ENCODE measurements at regions not wholly inside any gene's neighbourhood (a gene's known extent, or its start where the extent isn't known, plus 50 kb on each side); places are given as distances from the start of the nearest gene placed in this dataset.
"Not testable (repeated sequence)": the region's sequence is repeated elsewhere in the genome, so short reads cannot be mapped to it uniquely, and the experiment has no call there.

GRCh38 chr11:112310848-112311247 lies 50.2 kb upstream of the PLET1 start:
- no peak for DNase-seq

DNA sequence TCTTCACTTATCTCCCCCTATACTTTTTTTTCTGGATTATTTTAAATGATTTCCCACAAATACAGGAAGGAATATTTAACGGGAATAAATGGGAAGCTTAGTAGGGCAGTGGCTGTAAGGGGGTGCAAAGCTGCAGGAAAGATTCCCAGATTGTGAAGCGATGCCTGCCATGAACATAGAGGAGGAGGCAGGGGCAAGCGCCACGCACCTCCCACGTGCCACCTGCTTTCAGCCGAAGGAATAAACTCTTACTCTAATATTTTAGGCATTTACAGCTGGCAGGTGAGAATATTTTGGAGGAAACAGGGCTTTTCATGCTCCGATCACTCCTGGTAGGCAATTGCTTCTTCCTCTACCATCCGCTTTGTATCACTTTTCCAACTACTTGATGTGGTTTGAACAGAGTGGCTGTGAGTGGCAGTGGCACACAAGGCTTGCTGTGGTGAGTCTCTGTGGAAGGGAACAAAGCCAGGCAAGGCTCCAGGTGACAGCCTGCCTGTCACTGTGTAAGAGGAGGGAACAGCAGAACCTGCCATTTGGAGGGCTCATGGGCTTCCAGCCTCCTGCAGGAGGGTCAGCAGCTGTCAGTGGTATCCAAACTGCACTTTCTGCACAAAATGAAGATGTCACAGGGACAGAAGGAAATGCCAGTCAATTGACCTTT lies 54.5 kb upstream of the PLET1 start:
- DNase-seq = no peak

- DNase-seq = no peak
These were observed 55.4 kb upstream of the PLET1 start for GRCh38 chr11:112315861-112316739.

GRCh38 chr11:112316971-112317370 lies 56.3 kb upstream of the PLET1 start:
- DNase-seq = no peak

GRCh38 chr11:112318184-112318591 lies 57.5 kb upstream of the PLET1 start:
- DNase-seq = no peak

DNA sequence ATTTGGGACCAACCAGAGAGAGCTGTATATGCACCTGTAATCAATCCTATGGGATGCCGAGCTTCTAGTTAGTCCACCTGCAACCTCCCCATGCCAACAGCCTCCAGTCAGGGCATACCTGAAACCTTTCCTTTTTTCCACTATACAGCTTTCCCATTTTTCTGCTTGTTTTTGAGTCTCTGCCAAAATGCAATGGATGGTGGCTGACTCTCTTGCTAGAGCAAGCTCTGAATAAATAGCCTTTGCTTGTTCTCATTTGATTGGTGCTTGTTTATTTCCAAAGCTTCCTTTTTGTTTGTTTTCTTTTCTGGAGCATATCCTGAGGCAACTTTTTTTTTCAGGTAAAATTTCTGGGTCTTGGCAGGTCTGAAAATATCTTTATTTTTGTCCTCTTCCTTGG lies 58.0 kb upstream of the PLET1 start:
- DNase-seq = no peak

DNA sequence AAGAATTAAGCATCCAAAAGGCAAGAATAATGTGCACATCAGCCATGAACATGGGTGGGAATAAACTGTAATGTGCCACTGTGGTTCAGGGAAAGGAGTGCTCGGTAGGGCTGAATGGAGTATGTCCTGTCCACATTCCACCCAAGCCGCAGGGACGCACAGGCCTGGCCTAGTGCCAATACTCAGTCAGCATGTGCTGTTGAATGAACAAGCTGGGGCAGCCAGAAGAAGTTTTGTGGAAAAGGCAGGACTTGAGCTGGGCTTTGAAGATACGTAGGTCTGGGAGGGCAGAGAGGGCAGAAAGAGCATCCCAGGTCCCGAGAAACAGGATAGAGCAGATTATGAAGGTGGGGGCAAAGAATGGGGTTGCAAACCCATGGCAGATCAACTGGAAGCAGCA lies 60.0 kb upstream of the PLET1 start:
- DNase-seq = no peak

DNA sequence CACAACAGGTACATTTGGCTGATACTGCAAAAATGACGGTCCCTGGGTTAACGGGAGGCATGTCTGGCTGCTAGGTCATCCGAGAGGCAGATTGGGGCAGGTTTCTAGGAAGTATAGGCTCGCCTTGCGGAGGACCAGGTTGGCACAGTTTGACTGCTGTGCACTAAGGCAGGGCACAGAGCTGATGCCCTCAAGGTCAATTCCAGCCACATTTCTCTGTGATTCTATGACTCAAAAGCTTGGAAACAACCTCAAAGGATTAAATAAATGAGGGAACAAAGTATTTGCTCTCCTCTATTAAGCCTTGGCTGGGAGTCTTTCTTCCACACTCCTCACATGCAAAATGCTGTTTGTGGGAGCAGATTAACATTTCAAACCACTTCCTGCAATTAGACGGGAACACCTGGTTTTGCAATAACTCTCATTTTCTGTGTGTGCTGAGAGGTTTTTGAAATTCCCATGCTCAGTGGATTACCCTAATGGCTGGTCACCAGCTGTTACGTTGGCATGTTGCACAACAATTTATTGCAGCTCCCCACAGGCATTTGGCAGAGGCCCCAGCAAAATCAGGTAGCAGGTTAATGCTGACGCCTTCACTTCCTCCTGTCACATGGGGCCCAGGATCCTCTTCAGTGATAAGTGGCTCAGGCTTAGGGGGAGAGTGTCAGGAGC lies 61.0 kb upstream of the PLET1 start:
- no peak for DNase-seq

- no peak for DNase-seq
These were observed 61.6 kb upstream of the PLET1 start for GRCh38 chr11:112322173-112322790.

- DNase-seq = no peak
These were observed 73.7 kb upstream of the PLET1 start for GRCh38 chr11:112334381-112334780.

- DNase-seq = no peak
These were observed 75.8 kb upstream of the PLET1 start for GRCh38 chr11:112336356-112336886.

GRCh38 chr11:112339566-112339965 lies 78.9 kb upstream of the PLET1 start:
- DNase-seq = no peak

DNA sequence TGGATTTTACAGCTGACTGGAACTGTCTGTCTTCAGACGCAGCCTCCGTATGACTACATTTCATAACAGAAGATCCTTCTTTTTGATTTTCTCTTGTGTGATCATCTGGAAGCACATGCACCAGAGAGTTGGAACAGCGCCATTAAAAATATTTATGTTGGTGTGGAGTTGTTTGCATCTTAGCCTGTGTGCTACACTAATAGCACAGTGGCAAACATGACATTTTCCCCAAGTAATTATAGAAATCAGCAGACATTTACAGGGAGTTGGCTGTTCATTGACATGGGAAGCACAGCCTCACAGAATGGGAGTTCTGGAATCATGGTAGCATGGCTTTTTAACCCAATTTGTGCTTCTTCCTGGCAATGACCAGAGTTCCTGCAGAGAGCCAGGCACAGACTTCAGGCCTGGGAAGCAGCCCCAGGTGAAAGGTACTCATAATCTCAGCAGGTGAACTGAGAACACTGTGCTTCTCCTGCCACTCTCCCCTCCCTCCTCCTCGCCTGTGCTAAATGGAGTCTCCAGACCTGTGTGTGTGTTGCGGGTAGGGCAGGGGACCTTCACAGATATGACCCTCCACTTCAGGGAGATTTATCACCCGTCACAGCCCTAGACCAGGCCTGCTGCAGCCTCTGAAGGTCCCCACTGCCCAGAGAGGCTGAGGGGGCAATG lies 82.8 kb upstream of the PLET1 start:
- no peak for DNase-seq

GRCh38 chr11:112344040-112344413 lies 83.4 kb upstream of the PLET1 start:
- no peak for DNase-seq

DNA sequence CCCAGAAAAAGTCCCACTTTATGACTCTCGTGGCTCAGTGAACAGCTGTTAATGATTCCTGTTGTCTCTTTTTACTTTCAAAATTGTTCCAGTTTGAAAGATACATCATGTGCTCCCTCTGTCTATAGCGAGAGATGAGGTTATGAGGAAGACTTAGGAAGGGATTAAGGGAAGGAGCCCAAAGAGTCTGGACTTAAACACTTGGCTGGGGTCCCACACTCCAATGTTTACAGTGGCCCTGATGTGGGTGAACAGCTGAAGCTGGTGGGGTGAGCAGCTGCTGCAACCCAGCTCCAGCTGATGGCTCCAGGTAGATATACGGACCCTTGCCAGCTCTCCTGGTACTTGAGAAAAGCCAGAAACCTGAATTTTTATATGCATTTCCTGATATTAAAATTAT lies 84.5 kb upstream of the PLET1 start:
- no peak for DNase-seq

- DNase-seq = no peak
These were observed 85.0 kb upstream of the PLET1 start for GRCh38 chr11:112345706-112346105.

GRCh38 chr11:112346586-112346985 lies 85.9 kb upstream of the PLET1 start:
- DNase-seq = no peak

DNA sequence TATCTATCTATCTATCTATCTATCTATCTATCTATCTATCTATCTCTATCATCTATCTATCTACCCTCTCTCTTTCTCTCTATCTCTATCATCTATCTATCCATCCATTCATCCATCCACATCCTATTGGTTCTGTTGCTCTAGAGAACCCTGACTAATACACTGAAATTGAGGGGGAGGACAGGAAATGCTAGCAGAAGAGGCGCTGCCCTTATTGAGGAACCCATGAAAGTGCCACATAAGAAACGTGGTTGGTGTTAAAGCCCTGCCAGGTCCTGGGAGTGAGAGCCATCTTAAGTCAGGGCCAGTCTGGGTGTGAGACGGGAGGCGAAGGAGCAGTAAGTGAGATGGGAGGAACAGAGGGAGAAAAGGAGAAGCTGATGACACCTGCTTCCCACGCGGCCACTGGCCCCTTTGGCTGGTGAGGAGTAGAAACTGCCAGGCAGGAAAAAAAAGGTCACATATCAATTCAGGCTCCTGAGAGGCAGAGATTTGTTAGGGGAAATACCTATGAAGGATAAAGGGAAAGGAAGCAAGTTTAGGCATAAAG lies 87.9 kb upstream of the PLET1 start:
- DNase-seq = no peak

DNA sequence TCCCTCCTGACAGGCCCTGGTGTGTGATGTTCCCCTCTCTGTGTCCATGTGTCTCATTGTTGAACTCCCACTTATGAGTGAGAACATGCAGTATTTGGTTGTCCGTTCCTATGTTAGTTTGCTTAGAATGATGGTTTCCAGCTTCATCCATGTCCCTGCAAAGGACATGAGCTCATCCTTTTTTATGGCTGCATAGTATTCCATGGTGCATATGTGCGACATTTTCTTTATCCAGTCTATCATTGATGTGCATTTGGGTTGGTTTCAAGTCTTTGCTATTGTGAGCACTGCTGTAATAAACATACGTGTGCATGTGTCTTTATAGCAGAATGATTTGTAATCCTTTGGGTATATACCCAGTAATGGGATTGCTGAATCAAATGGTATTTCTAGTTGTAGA lies 90.8 kb upstream of the PLET1 start:
- DNase-seq = not testable (repeated sequence)

DNA sequence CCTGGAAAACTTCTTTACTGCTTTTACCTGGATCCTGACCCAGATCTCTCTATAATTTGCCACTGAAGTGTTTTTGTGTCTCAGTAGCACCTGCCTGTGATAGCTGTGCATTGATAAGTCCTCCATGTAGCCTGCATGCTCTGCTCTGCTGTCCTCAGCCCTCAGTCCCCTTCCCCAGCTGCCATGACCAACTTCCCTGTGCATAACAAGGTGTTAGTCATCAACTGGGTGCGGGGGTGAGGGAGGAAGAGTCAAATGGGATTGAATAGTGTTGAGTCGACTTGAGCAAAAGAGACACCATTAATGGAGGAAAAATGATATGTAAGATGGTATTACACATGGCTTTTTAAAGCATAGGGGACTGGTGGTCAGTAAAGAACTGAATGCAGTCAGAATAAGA lies 92.2 kb upstream of the PLET1 start:
- DNase-seq = no peak

DNA sequence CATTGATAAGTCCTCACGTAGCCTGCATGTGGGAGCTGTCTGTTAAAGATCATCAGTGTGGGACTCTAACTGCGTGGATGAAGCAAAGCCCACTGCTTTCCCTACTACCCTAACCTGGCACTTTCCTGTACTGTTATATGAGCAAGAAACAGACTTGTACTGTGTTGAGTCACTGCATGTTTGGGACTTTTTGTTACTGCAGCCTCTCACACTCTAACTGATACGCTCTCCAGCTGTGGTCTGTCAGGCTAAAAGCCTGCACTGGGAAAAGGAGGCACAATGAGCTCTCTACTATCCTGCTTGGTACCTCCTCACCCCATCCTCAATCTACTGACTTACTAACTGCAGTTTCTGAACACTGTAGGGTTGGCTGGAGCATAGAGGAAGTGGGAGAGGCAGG lies 93.7 kb upstream of the PLET1 start:
- DNase-seq = no peak

DNA sequence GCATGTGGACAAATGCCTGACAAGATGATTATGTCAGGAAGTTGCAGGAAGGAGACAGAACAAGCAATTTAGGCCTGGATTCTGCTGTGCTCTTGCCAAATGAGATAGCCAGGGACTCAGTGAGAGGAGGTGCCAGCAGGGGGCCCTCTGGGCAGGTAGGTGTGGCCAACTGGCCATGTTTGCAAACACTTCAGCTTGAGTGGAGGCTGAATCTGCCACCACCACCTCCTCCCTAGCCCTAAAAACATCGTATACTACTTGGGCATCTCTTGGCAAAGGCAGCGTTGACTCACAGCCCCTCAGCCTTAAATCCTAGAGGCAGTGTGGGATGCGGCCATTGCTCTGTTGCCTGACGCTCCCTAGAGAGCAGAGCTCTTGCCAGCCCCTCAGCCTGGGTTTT lies 95.1 kb upstream of the PLET1 start:
- DNase-seq = no peak

Measured in occipital lobe (tissue), 1 donor.